ENCODE measurements at regions not wholly inside any gene's neighbourhood (a gene's known extent, or its start where the extent isn't known, plus 50 kb on each side); places are given as distances from the start of the nearest gene placed in this dataset.

- DNase-seq (ENCODE audit: low read depth in 1 of 2, low spot score in 1 of 2): no peak
- no peak overlapping the region for H3K4me3 ChIP-seq (replicated peaks; ENCODE audit: insufficient read depth, low read length)
- no peaks in the 10 kb centered on the region for H3K27me3 ChIP-seq (ENCODE audit: insufficient read depth, poor library complexity, severe bottlenecking)
- no peak for TF ChIP-seq REST (IDR thresholded peaks at IDR 0.05; ENCODE audit: insufficient replicate concordance, low read depth)
- TF ChIP-seq POLR2AphosphoS5 (IDR thresholded peaks at IDR 0.05; ENCODE audit: low read depth): no peak
- no peak for TF ChIP-seq SPI1 (IDR thresholded peaks at IDR 0.05; ENCODE audit: borderline replicate concordance, low read depth)
- TF ChIP-seq CTCF (IDR thresholded peaks at IDR 0.05; ENCODE audit: insufficient read depth, low read length): no peak
- no peak for TF ChIP-seq GABPA (IDR thresholded peaks at IDR 0.05; ENCODE audit: low read depth)
- H3K27ac ChIP-seq (replicated peaks): no peak overlapping the region
Observed at GRCh38 chr20:48463096-48463720, 364.6 kb downstream of the PREX1 start.

- Histone ChIP-seq H3K27ac (replicated peaks) (no peak overlapping the region), H3K27me3 (ENCODE audit: insufficient read depth, poor library complexity, severe bottlenecking) (no peaks in the 10 kb centered on the region), H3K4me3 (replicated peaks; ENCODE audit: insufficient read depth, low read length) (no peak overlapping the region)
- DNase-seq (ENCODE audit: low read depth in 1 of 2, low spot score in 1 of 2): no peak
- no peak for TF ChIP-seq GABPA (IDR thresholded peaks at IDR 0.05; ENCODE audit: low read depth)
- no peak for TF ChIP-seq CTCF (IDR thresholded peaks at IDR 0.05; ENCODE audit: insufficient read depth, low read length)
Observed at GRCh38 chr20:48461735-48462119, 366.1 kb downstream of the PREX1 start.

DNA sequence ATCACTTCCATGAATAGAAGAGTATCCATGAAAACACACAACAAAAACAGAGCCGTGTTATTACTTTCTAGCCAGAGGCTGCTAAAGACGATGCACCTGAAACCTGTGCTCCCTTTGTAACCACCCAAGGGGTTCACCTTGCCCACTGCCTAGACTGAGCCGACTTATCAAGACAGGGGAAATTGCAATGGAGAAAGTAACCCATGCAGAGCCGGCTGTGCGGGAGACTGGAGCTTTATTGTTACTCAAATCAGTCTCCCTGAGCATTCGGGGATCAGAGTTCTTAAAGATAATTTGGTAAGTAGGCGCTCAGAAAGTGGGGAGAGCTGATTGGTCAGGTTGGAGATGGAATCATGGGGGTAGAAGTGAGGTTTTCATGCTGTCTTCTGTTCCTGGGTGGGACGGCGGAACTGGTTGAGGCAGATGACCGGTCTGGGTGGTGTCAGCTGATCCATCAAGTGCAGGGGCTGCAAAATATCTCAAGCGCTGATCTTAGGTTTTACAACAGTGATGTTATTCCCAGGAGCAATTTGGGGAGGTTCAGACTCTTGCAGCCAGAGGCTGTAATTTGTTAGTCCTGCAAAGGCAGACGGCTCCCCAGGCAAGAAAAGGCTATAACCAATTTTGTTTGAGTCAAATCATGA is 366.6 kb downstream of the PREX1 start:
- no peak for TF ChIP-seq REST (IDR thresholded peaks at IDR 0.05; ENCODE audit: insufficient replicate concordance, low read depth)
- TF ChIP-seq CTCF (IDR thresholded peaks at IDR 0.05; ENCODE audit: insufficient read depth, low read length): no peak
- TF ChIP-seq SPI1 (IDR thresholded peaks at IDR 0.05; ENCODE audit: borderline replicate concordance, low read depth): no peak
- TF ChIP-seq POLR2AphosphoS5 (IDR thresholded peaks at IDR 0.05; ENCODE audit: low read depth): no peak
- no peak for TF ChIP-seq GABPA (IDR thresholded peaks at IDR 0.05; ENCODE audit: low read depth)
- no peaks in the 10 kb centered on the region for H3K27me3 ChIP-seq (ENCODE audit: insufficient read depth, poor library complexity, severe bottlenecking)
- no peak for DNase-seq (ENCODE audit: low read depth in 1 of 2, low spot score in 1 of 2)
- H3K4me3 ChIP-seq (replicated peaks; ENCODE audit: insufficient read depth, low read length): no peak overlapping the region
- no peak overlapping the region for H3K27ac ChIP-seq (replicated peaks)

GRCh38 chr20:48460681-48461080 is 367.1 kb downstream of the PREX1 start:
- no peaks in the 10 kb centered on the region for H3K27me3 ChIP-seq (ENCODE audit: insufficient read depth, poor library complexity, severe bottlenecking)
- H3K27ac ChIP-seq (replicated peaks): no peak overlapping the region
- TF ChIP-seq GABPA (IDR thresholded peaks at IDR 0.05; ENCODE audit: low read depth) (no peak), SPI1 (IDR thresholded peaks at IDR 0.05; ENCODE audit: borderline replicate concordance, low read depth) (no peak), REST (IDR thresholded peaks at IDR 0.05; ENCODE audit: insufficient replicate concordance, low read depth) (no peak), CTCF (IDR thresholded peaks at IDR 0.05; ENCODE audit: insufficient read depth, low read length) (no peak), POLR2AphosphoS5 (IDR thresholded peaks at IDR 0.05; ENCODE audit: low read depth) (no peak)
- no peak for DNase-seq (ENCODE audit: low read depth in 1 of 2, low spot score in 1 of 2)
- no peak overlapping the region for H3K4me3 ChIP-seq (replicated peaks; ENCODE audit: insufficient read depth, low read length)
